Keratinocyte (primary cell): ENCODE measurements at regions not wholly inside any gene's neighbourhood (a gene's known extent, or its start where the extent isn't known, plus 50 kb on each side); places are given as distances from the start of the nearest gene placed in this dataset.

Experiments used
- DNase-seq: peaks from one replicate; pipeline ENCODE4 v3.0.0-alpha.2; 2011; ENCODE audit warnings: low read depth, missing footprints, low spot score
- FAIRE-seq: peaks from 2 replicates; lab custom pipeline; 2011; peaks lifted over from hg19 to GRCh38; lab: Jason Lieb, UNC
- H2AFZ ChIP-seq: 2 replicates; pipeline ENCODE4 v1.6.0; 2012; ENCODE audit warnings: low read length, control low read depth, inconsistent platforms; ENCODE audit not compliant: control insufficient read depth
- H3K27ac ChIP-seq: 2 replicates; pipeline ENCODE4 v1.5.1; 2011; ENCODE audit warnings: low read length; ENCODE audit not compliant: control insufficient read depth, insufficient read depth
- H3K27me3 ChIP-seq: 3 replicates; pipeline ENCODE4 v1.6.0; 2011; ENCODE audit warnings: low read length; ENCODE audit not compliant: control insufficient read depth, insufficient read depth; ENCODE audit errors: extremely low read depth
- H3K36me3 ChIP-seq, 2 experiments: 2 replicates in 1 of 2; 3 replicates in 1 of 2; pipeline ENCODE4 v1.5.1; 2011; ENCODE audit warnings: low read length in 2 of 2, mild to moderate bottlenecking in 1 of 2; ENCODE audit not compliant: control insufficient read depth in 2 of 2, insufficient read depth in 2 of 2; ENCODE audit errors: extremely low read depth in 1 of 2
- H3K4me1 ChIP-seq: 3 replicates; pipeline ENCODE4 v1.5.1; 2011; ENCODE audit warnings: low read length; ENCODE audit not compliant: control insufficient read depth, insufficient read depth; ENCODE audit errors: extremely low read depth
- H3K4me2 ChIP-seq: 3 replicates; pipeline ENCODE4 v1.6.0; 2011; ENCODE audit warnings: low read depth, low read length; ENCODE audit not compliant: control insufficient read depth, insufficient read depth; ENCODE audit errors: extremely low read depth
- H3K4me3 ChIP-seq, 3 experiments: fragments of 200-600 bp in 1 of 3; sonication (generic) in 1 of 3; 2 replicates in 2 of 3; 3 replicates in 1 of 3; pipeline ENCODE4 v1.5.1; 2011 to 2016; ENCODE audit warnings: low read length in 3 of 3, mild to moderate bottlenecking in 3 of 3, control low read depth in 2 of 3, inconsistent platforms in 1 of 3, low read depth in 1 of 3, mixed read lengths in 1 of 3, mixed run types in 1 of 3, moderate library complexity in 1 of 3; ENCODE audit not compliant: control insufficient read depth in 2 of 3, insufficient read depth in 2 of 3; ENCODE audit errors: extremely low read depth in 1 of 3
- H3K79me2 ChIP-seq: 2 replicates; pipeline ENCODE4 v1.6.0; 2012; ENCODE audit warnings: low read length; ENCODE audit not compliant: control insufficient read depth, insufficient read depth
- H3K9ac ChIP-seq: 3 replicates; pipeline ENCODE4 v1.6.0; 2011; ENCODE audit warnings: low read length; ENCODE audit not compliant: control insufficient read depth, insufficient read depth; ENCODE audit errors: extremely low read depth
- H3K9me1 ChIP-seq: 3 replicates; pipeline ENCODE4 v1.6.0; 2011; ENCODE audit warnings: low read length; ENCODE audit not compliant: control insufficient read depth, insufficient read depth; ENCODE audit errors: extremely low read depth
- H3K9me3 ChIP-seq: 2 replicates; pipeline ENCODE4 v1.5.1; 2012; ENCODE audit warnings: low read depth, low read length; ENCODE audit not compliant: control insufficient read depth
- H4K20me1 ChIP-seq: 3 replicates; pipeline ENCODE4 v1.6.0; 2011; ENCODE audit warnings: low read length; ENCODE audit not compliant: control insufficient read depth, insufficient read depth; ENCODE audit errors: extremely low read depth
- CTCF ChIP-seq, 3 experiments: IDR thresholded peaks in 1 of 3; conservative IDR thresholded peaks in 1 of 3; optimal IDR thresholded peaks in 1 of 3; 2 replicates in 2 of 3; 3 replicates in 1 of 3; pipeline versions ENCODE3 to v1.5.1; 2011; ENCODE audit warnings: low read length in 3 of 3, mild to moderate bottlenecking in 3 of 3, moderate library complexity in 2 of 3, control low read depth in 1 of 3, inconsistent platforms in 1 of 3; ENCODE audit not compliant: insufficient read depth in 2 of 3; ENCODE audit errors: extremely low read depth in 1 of 3
- EZH2 ChIP-seq: IDR thresholded peaks from one replicate; pipeline ENCODE4 v1.6.1; 2012; ENCODE audit warnings: inconsistent platforms, mild to moderate bottlenecking, low read length, moderate library complexity
- dilution Hi-C: fragments of 300-500 bp; cut with MboI; formaldehyde crosslinking; loops from one replicate; pipeline ENCODE4 v1.7.0; 2020; ENCODE audit warnings: low sequenced_read_pairs; ENCODE audit not compliant: extremely low pct_ligation_motif_present

GRCh38 chr6:106732376-106732940 is 103.1 kb downstream of the QRSL1 start:
- no peak overlapping the region for H3K9ac ChIP-seq
- H3K4me3 ChIP-seq, result no peak overlapping the region
- no peak overlapping the region for H3K4me2 ChIP-seq
- no peaks in the 10 kb centered on the region for H4K20me1 ChIP-seq
- dilution Hi-C loops, result no loop called here
- FAIRE-seq (no peak), DNase-seq (no peak)
- no peaks in the 10 kb centered on the region for H3K36me3 ChIP-seq
- no peaks in the 10 kb centered on the region for H3K79me2 ChIP-seq
- peaks cover 2% of the 10 kb centered on the region for H3K9me3 ChIP-seq
- H3K9me1 ChIP-seq, result no peaks in the 10 kb centered on the region
- H3K27me3 ChIP-seq, result no peaks in the 10 kb centered on the region
- no peak overlapping the region for H3K27ac ChIP-seq
- TF ChIP-seq EZH2 (no peak), CTCF (optimal IDR thresholded peaks at IDR 0.05 in 1 of 3, IDR thresholded peaks at IDR 0.05 in 1 of 3, conservative IDR thresholded peaks at IDR 0.05 in 1 of 3; ENCODE audit: extremely low read depth in 1 of 3, insufficient read depth in 2 of 3, low read length in 3 of 3) (no peak)
- peaks cover 19% of the 10 kb centered on the region for H3K4me1 ChIP-seq
- no peak overlapping the region for H2AFZ ChIP-seq

- Histone ChIP-seq H3K9ac (no peak overlapping the region), H3K4me3 (no peak overlapping the region), H3K4me2 (no peak overlapping the region), H3K9me1 (no peaks in the 10 kb centered on the region), H2AFZ (no peak overlapping the region), H3K9me3 (peaks cover 2% of the 10 kb centered on the region), H3K79me2 (no peaks in the 10 kb centered on the region), H3K4me1 (peaks cover 12% of the 10 kb centered on the region), H3K36me3 (no peaks in the 10 kb centered on the region), H4K20me1 (no peaks in the 10 kb centered on the region), H3K27me3 (no peaks in the 10 kb centered on the region), H3K27ac (no peak overlapping the region)
- TF ChIP-seq EZH2 (no peak), CTCF (optimal IDR thresholded peaks at IDR 0.05 in 1 of 3, IDR thresholded peaks at IDR 0.05 in 1 of 3, conservative IDR thresholded peaks at IDR 0.05 in 1 of 3; ENCODE audit: extremely low read depth in 1 of 3, insufficient read depth in 2 of 3, low read length in 3 of 3) (no peak)
- DNase-seq (no peak), FAIRE-seq (no peak)
- dilution Hi-C loops, result no loop called here
Measured at GRCh38 chr6:106731843-106732160, 102.4 kb downstream of the QRSL1 start.
